K562 (cell line): ENCODE measurements at regions not wholly inside any gene's neighbourhood (a gene's known extent, or its start where the extent isn't known, plus 50 kb on each side); places are given as distances from the start of the nearest gene placed in this dataset.

ENCODE experiments used
- ATAC-seq: fragments of 200-7000 bp; cut with Tn5 transposase; 3 replicates; pipeline ENCODE4 v1.9.1; 2020; ENCODE audit warnings: moderate library complexity
- BruUV-seq: library from RNA; stranded (reverse); fragments of 400-500 nt; replicated peaks from 2 replicates; lab custom pipeline; 2021; lab: Mats Ljungman, UMichigan
- CTCF ChIA-PET: fragments of 300-600 bp; formaldehyde crosslinking; extraction: SDS; loops from one replicate; lab custom pipeline; 2021; ENCODE audit warnings: low intra/inter-chr PET ratio; lab: Yijun Ruan, JAX
- POLR2A ChIA-PET: fragments of 300-600, 350-650 bp; sonication (Branson Sonifier 250); formaldehyde crosslinking; extraction: SDS; loops from one replicate; lab custom pipeline; 2021; ENCODE audit warnings: antibody characterized with exemption, inconsistent platforms; lab: Yijun Ruan, JAX
- DNase-seq, 4 experiments: peaks; one replicate each; pipeline versions ENCODE4 v3.0.0 to v3.0.0-alpha.2; 2011 to 2018; ENCODE audit warnings: low spot score in 3 of 4, mixed read lengths in 3 of 4; ENCODE audit errors: extremely low read depth in 1 of 4
- FAIRE-seq: peaks from 2 replicates; lab custom pipeline; 2011; peaks lifted over from hg19 to GRCh38; lab: Jason Lieb, UNC
- H2AFZ ChIP-seq: 2 replicates; pipeline ENCODE4 v1.6.0; 2011; ENCODE audit warnings: low read depth, low read length, control low read depth, inconsistent platforms
- H3K27ac ChIP-seq: fragments of 200-600 bp; 3 replicates; pipeline ENCODE4 v1.8.0; 2011; ENCODE audit warnings: low read depth, mild to moderate bottlenecking, control low read depth, inconsistent platforms, low read length, moderate library complexity, mixed read lengths; ENCODE audit errors: extremely low read depth
- H3K27me3 ChIP-seq, 2 experiments: fragments of 300-600 bp in 1 of 2; 2 replicates in 1 of 2; 3 replicates in 1 of 2; pipeline versions ENCODE4 v1.6.0 to v1.8.0; 2011; ENCODE audit warnings: inconsistent platforms in 2 of 2, low read length in 2 of 2, mild to moderate bottlenecking in 1 of 2, mixed read lengths in 1 of 2, moderate library complexity in 1 of 2; ENCODE audit not compliant: control insufficient read depth in 2 of 2, insufficient read depth in 2 of 2
- H3K36me3 ChIP-seq: fragments of 300-600 bp; 3 replicates; pipeline ENCODE4 v1.8.0; 2011; ENCODE audit warnings: mild to moderate bottlenecking, low read length, inconsistent platforms; ENCODE audit not compliant: control insufficient read depth, insufficient read depth
- H3K4me1 ChIP-seq, 2 experiments: fragments of 200-600 bp in 1 of 2; replicated peaks in 1 of 2; 2 replicates in 1 of 2; 3 replicates in 1 of 2; pipeline versions ENCODE4 v1.5.1 to v1.8.0; 2011; ENCODE audit warnings: inconsistent platforms in 2 of 2, low read length in 2 of 2, mild to moderate bottlenecking in 1 of 2, mixed read lengths in 1 of 2, moderate library complexity in 1 of 2; ENCODE audit not compliant: control insufficient read depth in 2 of 2, insufficient read depth in 2 of 2
- H3K4me2 ChIP-seq: 2 replicates; pipeline ENCODE4 v1.6.1; 2011; ENCODE audit warnings: low read length, control low read depth, inconsistent platforms, mixed read lengths; ENCODE audit not compliant: insufficient read depth
- H3K4me3 ChIP-seq: fragments of 200-600 bp; sonication (generic), shearing (Covaris generic); 2 replicates; pipeline ENCODE4 v1.5.1; 2016; ENCODE audit warnings: control low read depth, inconsistent platforms
- H3K79me2 ChIP-seq: fragments of 200-600 bp; 3 replicates; pipeline ENCODE4 v1.8.0; 2011; ENCODE audit warnings: low read length, inconsistent platforms; ENCODE audit not compliant: control insufficient read depth, insufficient read depth
- H3K9ac ChIP-seq, 2 experiments: 2 replicates each; pipeline versions ENCODE4 v1.6.0 to v1.6.1; 2011; ENCODE audit warnings: low read depth in 2 of 2, low read length in 2 of 2, control low read depth in 1 of 2, inconsistent platforms in 1 of 2, mild to moderate bottlenecking in 1 of 2, mixed read lengths in 1 of 2; ENCODE audit not compliant: insufficient read depth in 1 of 2
- H3K9me1 ChIP-seq: one replicate; pipeline ENCODE4 v1.6.0; 2011; ENCODE audit warnings: inconsistent platforms, mild to moderate bottlenecking, low read length, moderate library complexity; ENCODE audit not compliant: control insufficient read depth, insufficient read depth
- H3K9me3 ChIP-seq: replicated peaks from 2 replicates; pipeline ENCODE4 v1.5.1; 2011; ENCODE audit warnings: low read depth, low read length, inconsistent platforms; ENCODE audit not compliant: control insufficient read depth, insufficient read depth
- H4K20me1 ChIP-seq: replicated peaks from 2 replicates; pipeline ENCODE4 v1.6.1; 2011; ENCODE audit warnings: low read length, inconsistent platforms, mixed read lengths; ENCODE audit not compliant: control insufficient read depth, insufficient read depth
- ARNT ChIP-seq, 2 experiments: fragments of 450-650 bp; IDR thresholded peaks; 2 replicates each; pipeline ENCODE4 v1.6.1; 2016; ENCODE audit warnings: mild to moderate bottlenecking in 1 of 2
- MBD2 ChIP-seq: sonication (generic); IDR thresholded peaks from 2 replicates; pipeline ENCODE4 v1.6.1; 2016; ENCODE audit warnings: low read depth, borderline replicate concordance
- SIN3B ChIP-seq: fragments of 450-650 bp; IDR thresholded peaks from 2 replicates; pipeline ENCODE4 v1.6.1; 2017; ENCODE audit warnings: low read depth, mild to moderate bottlenecking, moderate library complexity
- SMAD1 ChIP-seq: fragments of 150-350 bp; IDR thresholded peaks from 2 replicates; pipeline ENCODE4 v1.6.1; 2014; ENCODE audit warnings: low read length, low read depth; ENCODE audit not compliant: partially characterized antibody
- ZNF707 ChIP-seq: fragments of 250-450 bp; sonication (Bioruptor Pico); conservative IDR thresholded peaks from 2 replicates; pipeline ENCODE4 v1.8.0; 2022; ENCODE audit warnings: inconsistent platforms, mild to moderate bottlenecking, moderate library complexity
- WGBS: fragments of 100-300 bp; shearing (Covaris generic); methylation state at CpG from one replicate; pipeline ENCODE4 v1.1.6; 2016; ENCODE audit warnings: low coverage, mixed read lengths; ENCODE audit not compliant: insufficient coverage; ENCODE audit errors: missing lambda C conversion rate; 5-methylcytosine and 5-hydroxymethylcytosine counted together
- in situ Hi-C: fragments of 300-500 bp; cut with MboI; formaldehyde crosslinking; loops from 4 replicates; pipeline ENCODE4 v1.15.0; 2018; ENCODE audit warnings: inconsistent platforms, mixed read lengths
- intact Hi-C: fragments of 100-400 bp; cut with micrococcal nuclease; formaldehyde crosslinking; loops from 2 replicates; pipeline ENCODE4 v1.14.2; 2022
- TF ChIP-seq, protein P1 (sequence below): sonication (generic); formaldehyde crosslinking; IDR thresholded peaks from 2 replicates; pipeline ENCODE4 v1.8.0; 2022; ENCODE audit warnings: mild to moderate bottlenecking, missing genetic modification reagents
- TF ChIP-seq, protein P2 (sequence below): fragments of 450-650 bp; formaldehyde crosslinking; IDR thresholded peaks from 2 replicates; pipeline ENCODE4 v1.4.0; 2020; ENCODE audit warnings: mild to moderate bottlenecking, moderate library complexity

DNA sequence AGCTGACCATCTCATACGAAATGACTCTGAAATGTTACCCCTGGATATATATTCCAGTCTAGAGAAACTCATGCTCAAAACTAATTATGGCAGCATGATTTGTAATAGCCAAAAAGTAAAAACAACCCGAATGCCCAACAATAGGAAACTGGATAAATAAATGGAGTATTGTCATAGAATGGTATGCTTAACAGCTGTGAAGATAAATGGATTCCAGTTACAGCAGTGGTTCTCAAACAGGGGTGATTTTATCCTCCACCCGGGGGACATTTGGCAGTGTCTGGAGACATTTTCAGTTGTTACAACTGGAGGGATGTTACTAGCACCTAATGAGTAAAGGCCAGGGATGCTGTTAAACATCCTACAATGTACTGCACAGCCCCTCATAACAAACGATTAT lies 52.3 kb upstream of the PIAS1 start:
- DNase-seq (no peak), FAIRE-seq (no peak), ATAC-seq (no peak)
- ChIA-PET CTCF (interaction anchor here (0.6 kb wide), 1 partner anchor 38 kb away, joined by 3 read pairs; no protein-coding TSS in a partner anchor), POLR2A (no interaction called here)
- Histone ChIP-seq H3K9ac (no peak overlapping the region), H2AFZ (no peak overlapping the region), H3K9me1 (no peaks in the 10 kb centered on the region), H3K27ac (no peak overlapping the region), H4K20me1 (no peaks in the 10 kb centered on the region), H3K36me3 (no peaks in the 10 kb centered on the region), H3K4me3 (no peak overlapping the region), H3K9me3 (no peaks in the 10 kb centered on the region), H3K4me1 (0 out of 5 replicates have a peak, but pooled peaks cover 0 to 11% of the 10 kb centered on the region in 2 experiments), H3K4me2 (no peak overlapping the region), H3K79me2 (no peaks in the 10 kb centered on the region), H3K27me3 (no peaks in the 10 kb centered on the region; a peak in 1 of 5 replicates)
- intact Hi-C loops = no loop called here
- no TSS peak for BruUV-seq
- TF ChIP-seq MBD2 (no peak), ZNF707 (CRISPR knock-in tag) (no peak), SIN3B (no peak), SMAD1 (no peak), ARNT (IDR thresholded peaks at IDR 0.05) (no peak)
- TF ChIP-seq, protein P1, sequence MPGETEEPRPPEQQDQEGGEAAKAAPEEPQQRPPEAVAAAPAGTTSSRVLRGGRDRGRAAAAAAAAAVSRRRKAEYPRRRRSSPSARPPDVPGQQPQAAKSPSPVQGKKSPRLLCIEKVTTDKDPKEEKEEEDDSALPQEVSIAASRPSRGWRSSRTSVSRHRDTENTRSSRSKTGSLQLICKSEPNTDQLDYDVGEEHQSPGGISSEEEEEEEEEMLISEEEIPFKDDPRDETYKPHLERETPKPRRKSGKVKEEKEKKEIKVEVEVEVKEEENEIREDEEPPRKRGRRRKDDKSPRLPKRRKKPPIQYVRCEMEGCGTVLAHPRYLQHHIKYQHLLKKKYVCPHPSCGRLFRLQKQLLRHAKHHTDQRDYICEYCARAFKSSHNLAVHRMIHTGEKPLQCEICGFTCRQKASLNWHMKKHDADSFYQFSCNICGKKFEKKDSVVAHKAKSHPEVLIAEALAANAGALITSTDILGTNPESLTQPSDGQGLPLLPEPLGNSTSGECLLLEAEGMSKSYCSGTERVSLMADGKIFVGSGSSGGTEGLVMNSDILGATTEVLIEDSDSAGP = no peak
- TF ChIP-seq, protein P2, sequence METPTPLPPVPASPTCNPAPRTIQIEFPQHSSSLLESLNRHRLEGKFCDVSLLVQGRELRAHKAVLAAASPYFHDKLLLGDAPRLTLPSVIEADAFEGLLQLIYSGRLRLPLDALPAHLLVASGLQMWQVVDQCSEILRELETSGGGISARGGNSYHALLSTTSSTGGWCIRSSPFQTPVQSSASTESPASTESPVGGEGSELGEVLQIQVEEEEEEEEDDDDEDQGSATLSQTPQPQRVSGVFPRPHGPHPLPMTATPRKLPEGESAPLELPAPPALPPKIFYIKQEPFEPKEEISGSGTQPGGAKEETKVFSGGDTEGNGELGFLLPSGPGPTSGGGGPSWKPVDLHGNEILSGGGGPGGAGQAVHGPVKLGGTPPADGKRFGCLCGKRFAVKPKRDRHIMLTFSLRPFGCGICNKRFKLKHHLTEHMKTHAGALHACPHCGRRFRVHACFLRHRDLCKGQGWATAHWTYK = no peak
- in situ Hi-C loops = no loop called here
- 19% methylated on average over 4 of the region's 4 CpGs for WGBS
